ENCODE measurements at regions not wholly inside any gene's neighbourhood (a gene's known extent, or its start where the extent isn't known, plus 50 kb on each side); places are given as distances from the start of the nearest gene placed in this dataset.

- no peak for DNase-seq (ENCODE audit: low read depth in 2 of 2)
These were observed 343.2 kb downstream of the KCNRG start for GRCh38 chr13:50358231-50359040.

DNA sequence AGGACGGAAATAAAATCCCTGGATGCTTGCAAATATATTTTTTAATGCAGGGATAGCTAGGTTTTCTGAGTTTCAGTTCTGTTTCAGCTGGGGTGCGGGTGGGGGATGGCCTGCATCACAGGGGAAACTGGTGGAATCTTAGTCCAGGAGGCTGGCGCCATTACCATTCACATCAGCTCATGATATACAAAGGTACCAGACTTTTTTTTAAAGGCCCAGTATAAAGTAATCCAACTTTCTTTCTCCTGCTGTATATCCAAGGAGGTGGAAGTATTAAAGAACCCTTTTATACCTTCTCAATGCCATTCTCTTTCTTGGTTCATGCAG is 343.8 kb downstream of the KCNRG start:
- DNase-seq (ENCODE audit: low read depth in 2 of 2), result no peak

DNA sequence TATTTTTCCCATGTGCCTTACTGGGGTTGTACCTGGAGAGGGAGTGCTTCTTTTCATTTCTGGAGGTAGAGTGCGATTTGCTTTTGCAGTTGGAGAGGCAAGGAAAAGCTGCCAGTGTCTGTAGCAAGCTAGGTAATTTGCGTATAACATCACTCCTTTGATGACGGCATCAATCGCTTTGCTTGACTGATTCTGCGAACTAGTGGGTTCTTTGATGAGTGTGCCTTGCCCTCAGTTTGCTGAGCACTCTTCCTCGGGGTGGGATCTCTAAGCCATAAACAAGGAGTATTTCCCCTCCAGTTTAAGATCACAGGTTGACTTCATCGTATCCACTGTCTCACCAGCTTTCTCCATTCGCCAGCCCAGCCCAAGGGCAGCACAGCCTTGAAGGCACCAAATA is 344.5 kb downstream of the KCNRG start:
- no peak for DNase-seq (ENCODE audit: low read depth in 2 of 2)

GRCh38 chr13:50360637-50361036 is 345.4 kb downstream of the KCNRG start:
- no peak for DNase-seq (ENCODE audit: low read depth in 2 of 2)

DNA sequence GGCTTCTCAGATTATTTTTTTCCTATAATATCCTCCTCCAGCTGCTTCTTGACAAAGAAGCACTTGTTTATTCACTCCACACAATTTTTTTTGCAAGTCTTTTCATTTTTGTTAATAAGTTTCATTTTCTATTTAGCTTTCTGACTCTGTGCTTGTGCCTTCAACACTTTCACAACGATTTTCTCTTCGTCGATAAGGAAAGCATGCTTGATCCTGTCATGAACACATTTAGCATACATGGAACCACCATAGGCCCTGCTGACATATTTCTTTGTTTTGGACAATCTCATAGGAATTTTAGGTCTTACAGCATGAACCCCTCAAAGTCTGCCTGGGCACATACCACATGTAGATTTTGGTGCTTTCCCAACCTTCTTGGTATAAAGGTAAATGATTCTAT is 346.0 kb downstream of the KCNRG start:
- no peak for DNase-seq (ENCODE audit: low read depth in 2 of 2)

DNA sequence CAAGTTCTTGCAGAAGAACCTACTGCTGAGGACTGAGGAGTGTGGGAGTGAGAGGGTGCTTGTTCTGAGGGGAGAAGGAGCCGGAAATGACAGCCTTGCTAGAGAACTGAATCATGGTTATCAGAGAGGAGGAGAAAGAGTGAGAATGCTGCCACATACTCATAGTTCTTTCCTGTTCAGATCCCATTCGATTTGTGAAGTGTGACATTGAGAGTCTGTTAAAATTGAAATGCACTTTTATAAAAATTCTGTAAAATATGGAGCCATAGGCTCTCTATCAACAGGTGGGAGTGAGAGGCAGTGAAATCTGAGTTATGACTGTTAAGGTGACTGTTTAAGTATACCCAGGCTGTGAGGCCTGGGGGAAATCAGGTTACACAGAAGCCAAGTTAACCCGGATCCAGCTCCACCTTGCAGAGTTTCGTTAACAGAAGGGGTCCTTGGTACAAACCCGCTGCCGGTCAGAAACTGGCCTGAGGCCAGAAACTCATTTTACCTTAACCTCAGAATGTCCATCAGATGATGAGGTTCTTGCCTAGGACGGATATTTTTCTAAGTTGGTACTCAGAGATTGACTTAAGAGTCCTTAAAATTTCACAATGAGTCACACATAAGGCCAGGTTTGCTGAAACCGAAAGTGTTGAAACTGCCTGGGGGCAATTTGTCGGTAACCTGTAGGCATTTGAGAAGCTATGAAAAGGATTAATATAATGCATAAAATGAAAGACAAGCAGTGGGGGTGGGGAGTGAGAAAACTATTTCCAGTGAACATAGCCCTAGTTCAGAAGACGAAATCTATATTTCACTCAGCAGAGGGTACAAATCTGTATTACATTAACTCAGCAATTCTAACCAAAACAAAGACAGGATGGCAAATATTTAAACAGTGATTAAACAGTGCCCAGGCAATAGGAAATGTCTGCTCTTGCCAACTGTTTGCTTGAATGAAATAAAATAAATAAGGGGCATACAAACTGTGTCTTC is 350.5 kb downstream of the KCNRG start:
- peak in 1 of 2 donors; percentile 35 for DNase-seq (ENCODE audit: low read depth in 2 of 2)

DNA sequence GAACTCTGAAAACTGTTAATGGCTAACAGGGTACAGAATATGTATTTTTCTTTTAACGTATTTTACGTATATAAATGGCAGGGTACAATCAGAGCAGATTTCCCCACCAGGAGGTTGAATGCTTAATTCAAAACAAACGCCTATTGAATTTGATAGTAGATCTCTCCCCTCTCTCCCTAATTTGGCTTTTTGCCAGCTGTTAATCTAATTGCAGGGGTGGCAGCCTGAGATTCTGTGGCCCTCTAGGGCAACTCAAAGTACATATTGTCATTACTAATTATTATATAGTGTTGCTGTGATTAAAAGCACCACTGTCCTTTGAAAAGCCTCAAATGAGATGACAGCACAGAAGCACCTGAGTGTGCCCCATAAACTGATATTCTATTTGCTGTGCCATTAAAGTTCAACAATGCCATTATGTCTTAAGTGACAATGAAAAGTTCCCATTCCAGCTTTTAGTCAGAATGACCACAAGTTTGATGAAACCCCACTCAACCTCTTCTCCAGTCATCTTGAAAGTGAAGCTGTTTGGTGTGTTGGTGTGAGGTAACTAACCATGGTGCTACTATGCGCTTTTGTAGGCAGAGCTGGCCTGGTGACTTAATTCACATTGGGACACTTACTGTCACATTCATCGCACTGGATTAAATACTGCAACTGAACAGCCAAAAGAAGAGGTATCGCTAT is 351.4 kb downstream of the KCNRG start:
- DNase-seq (ENCODE audit: low read depth in 2 of 2), result no peak

DNA sequence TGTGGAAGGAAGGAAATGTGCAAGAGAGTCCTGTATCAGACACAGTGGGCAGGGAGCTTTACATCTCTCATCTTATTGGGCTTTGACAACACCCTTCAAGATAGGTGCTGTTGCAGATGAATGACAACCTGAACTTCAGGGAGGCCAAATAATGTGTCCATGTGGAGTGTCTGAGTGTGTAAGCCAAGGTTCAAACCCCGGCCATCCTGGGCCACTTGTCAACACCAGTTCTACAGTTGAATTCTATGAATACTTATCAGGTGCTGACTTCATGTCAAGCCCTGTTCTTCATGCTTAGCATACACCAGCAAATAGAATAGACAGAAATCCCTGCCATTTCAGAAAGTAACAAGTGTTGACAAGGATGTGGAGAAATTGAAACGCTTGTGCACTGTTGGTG is 354.4 kb downstream of the KCNRG start:
- no peak for DNase-seq (ENCODE audit: low read depth in 2 of 2)

GRCh38 chr13:50370303-50370950 is 355.2 kb downstream of the KCNRG start:
- no peak for DNase-seq (ENCODE audit: low read depth in 2 of 2)

DNA sequence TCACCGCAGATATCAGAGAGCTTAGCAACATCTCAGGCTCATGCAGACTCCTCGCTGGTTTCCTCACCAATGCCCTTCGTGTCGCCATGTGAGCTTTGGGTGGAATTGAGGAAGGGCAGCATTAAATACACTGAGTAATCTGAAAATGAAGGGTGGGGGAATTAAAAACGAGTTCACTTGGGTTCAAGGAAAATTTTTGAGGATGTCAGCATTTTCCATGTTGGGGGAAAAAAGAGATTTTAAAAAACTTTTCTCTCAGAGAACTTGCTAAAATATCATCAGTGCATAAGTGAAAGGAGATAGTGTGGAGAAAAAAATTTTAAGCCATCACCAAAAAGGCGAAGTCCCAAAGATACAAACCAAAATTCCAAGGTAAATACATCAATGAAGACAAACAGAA is 359.3 kb downstream of the KCNRG start:
- DNase-seq (ENCODE audit: low read depth in 2 of 2), result no peak

GRCh38 chr13:50375792-50376191 is 360.5 kb downstream of the KCNRG start:
- no peak for DNase-seq (ENCODE audit: low read depth in 2 of 2)

DNA sequence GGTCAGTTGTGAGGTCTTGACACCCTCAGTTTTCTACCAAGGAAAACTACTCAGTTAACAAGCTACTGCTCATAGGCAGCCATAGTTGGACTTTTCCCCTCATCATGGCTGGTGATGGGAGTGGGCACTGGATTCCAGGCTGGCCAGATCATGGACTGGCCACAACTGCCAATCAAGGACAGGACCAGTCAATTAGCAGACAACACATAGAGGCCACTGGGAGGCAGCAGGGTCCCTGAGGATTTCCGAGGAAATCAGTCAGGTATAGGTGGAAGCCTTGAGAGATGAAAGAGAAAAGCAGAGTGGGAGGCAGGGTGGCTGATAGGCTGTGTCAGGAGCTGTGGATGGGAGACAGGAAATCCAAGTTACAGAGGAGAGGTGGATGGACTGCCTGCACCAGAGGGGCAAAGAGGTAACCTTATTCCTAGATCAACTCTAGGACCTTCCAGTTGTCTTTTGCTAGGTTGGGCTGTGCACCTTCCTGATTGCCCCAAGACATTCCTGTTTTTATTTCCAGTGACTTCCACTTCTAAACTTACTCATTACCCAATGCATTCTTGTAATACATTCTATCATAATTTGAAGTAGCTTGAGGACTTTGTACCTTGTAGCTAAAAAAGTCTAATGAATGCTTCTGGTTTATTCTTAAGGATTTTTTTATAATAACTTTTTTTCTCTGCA is 361.8 kb downstream of the KCNRG start:
- no peak for DNase-seq (ENCODE audit: low read depth in 2 of 2)

DNA sequence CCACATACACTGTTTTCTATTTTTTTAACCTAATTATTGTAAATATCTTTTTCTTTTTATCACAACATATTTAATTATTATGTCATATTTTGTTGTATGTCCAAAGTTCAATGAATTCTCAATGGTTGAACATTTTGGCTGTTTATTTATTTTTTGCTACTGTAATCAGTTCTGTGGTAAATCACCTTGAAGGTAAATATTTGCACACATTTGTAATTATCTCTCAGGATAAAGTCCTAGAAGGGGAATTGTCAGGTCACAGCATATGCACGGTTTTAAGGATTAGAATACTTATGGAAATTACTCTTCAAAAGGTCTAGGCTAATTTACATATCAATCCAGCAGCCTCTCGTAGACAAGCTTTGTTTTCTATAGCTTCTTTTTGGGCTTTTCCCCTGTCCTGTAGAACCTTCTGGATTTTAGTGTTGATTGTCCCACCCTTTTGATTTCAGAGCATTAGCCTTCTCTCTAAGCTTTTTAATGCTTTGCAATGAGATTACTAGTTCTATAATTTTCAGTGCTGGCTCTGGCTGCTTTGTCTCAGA is 362.6 kb downstream of the KCNRG start:
- DNase-seq (ENCODE audit: low read depth in 2 of 2), result no peak

DNA sequence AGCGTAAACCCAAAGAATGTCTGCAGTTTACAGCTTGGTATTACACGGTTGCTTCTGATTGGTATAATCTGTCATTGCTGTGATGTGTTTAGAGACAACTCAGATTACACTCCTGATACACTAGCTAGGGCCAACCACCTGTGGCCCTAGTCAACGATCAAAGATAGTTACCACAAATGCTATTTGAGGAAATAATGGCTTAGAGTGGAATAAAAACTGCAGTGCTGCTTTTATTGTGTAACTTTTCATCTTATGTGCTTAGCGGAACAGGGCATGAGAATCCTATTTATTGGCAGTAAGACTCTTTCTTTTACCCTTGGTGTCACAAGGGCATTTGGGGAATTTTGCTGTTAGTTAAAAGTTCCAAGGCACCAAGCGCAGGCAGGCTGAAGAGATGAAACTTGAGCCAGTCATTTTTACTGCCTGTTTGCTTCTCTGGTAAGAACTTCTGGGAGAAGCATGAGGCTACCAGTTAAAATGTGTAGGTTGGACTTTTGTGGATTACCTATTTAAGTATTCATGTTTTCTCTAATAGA is 363.3 kb downstream of the KCNRG start:
- DNase-seq (ENCODE audit: low read depth in 2 of 2), result no peak

DNA sequence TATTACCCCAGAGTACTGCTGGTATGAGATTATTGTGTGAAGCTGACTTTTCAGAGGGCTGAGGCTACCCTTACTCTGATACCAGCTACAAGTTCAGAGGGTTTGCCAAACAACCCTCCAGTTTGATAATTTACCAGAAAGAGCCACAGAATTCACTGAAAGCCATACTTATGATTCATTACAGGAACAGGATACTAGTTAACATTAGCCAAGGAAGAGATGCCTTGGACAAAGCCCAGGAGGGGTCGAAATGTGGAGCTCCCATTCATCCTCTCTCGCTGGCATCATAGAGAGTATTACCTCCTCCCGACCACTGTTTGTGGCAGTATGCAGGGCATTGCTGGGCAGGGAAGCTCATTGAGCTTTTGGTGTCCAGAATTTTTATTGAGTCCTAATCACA is 364.3 kb downstream of the KCNRG start:
- no peak for DNase-seq (ENCODE audit: low read depth in 2 of 2)

DNA sequence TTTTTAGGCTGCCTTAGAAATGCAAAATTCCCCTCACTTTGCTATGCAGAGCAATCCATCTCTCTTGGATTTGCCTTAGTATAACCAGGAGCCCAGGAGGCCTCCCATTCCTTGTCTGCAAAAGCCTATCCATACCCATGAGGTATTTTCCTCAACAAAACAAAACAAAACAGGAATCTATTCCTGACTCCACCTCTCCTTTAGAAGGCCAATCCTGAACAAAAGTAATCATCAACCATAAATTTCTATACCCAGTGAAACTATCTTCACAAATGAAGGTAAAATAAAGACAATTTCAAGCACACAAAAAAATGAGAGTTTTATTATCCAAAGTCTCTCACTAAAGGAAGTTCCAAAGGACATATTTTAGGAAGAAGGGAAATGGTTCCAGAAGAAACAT is 365.7 kb downstream of the KCNRG start:
- DNase-seq (ENCODE audit: low read depth in 2 of 2), result no peak

GRCh38 chr13:50382511-50382910 is 367.3 kb downstream of the KCNRG start:
- no peak for DNase-seq (ENCODE audit: low read depth in 2 of 2)

DNA sequence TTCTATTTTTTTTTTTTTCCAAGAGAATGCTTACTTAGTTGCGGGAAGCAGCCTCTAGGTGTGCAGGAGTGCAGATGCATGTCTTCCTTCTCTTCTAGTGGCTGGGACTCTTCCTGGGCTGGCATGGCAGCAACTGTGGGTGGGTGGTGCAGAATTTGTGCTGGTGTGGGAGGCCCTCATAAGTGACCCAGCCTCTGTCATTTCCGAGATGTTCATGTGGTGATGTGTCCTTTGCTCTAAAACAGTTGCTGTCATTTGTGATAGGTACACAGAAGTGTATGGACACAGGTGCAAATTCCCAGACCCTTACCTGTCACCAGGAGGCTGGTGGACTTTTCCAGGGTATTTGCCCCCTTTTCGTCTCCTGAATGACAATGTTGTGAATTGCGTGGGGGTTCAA is 367.7 kb downstream of the KCNRG start:
- no peak for DNase-seq (ENCODE audit: low read depth in 2 of 2)

DNA sequence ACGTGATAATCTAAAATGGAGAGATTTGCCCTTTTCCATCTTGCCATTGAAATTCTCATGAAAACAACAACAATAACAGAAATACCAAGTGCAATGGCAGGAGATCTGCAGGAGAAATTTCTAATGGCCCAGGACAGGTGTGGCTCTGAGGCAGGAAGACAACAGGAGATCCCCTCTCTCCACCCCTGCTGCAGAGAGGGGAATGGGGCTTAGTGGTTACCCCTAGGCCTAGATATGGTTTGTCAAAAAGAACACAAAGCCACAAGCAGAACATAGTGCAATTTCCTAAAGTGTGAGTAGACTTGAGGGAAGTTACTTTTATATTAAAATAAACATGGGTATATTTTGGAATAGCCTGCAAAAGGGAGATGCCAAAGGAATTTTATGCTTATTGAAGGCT is 369.5 kb downstream of the KCNRG start:
- DNase-seq (ENCODE audit: low read depth in 2 of 2), result no peak

GRCh38 chr13:50386541-50387050 is 371.4 kb downstream of the KCNRG start:
- DNase-seq (ENCODE audit: low read depth in 2 of 2), result no peak
